Liver (tissue), 8 donors: ENCODE measurements at regions not wholly inside any gene's neighbourhood (a gene's known extent, or its start where the extent isn't known, plus 50 kb on each side); places are given as distances from the start of the nearest gene placed in this dataset.

Experiments
- DNase-seq: peaks from one replicate; pipeline ENCODE4 v3.0.0-alpha.2; 2017; ENCODE audit warnings: low spot score
- H3K27ac ChIP-seq, 2 donors: one replicate each; pipeline ENCODE4 v1.7.0; 2013; ENCODE audit warnings: inconsistent platforms in 2 of 2, low read length in 2 of 2, control low read depth in 1 of 2, low read depth in 1 of 2, mild to moderate bottlenecking in 1 of 2
- H3K27me3 ChIP-seq, 4 donors: one replicate each; pipeline versions ENCODE4 v1.6.1 to v1.7.0; 2013; ENCODE audit warnings: low read length in 3 of 4, inconsistent platforms in 1 of 4, mild to moderate bottlenecking in 1 of 4, moderate library complexity in 1 of 4; ENCODE audit not compliant: control insufficient read depth in 4 of 4, insufficient read depth in 4 of 4
- H3K36me3 ChIP-seq, 4 donors: one replicate each; pipeline versions ENCODE4 v1.6.1 to v1.7.0; 2013; ENCODE audit warnings: low read length in 3 of 4, mild to moderate bottlenecking in 3 of 4, low read depth in 1 of 4, moderate library complexity in 1 of 4; ENCODE audit not compliant: control insufficient read depth in 4 of 4, insufficient read depth in 3 of 4
- H3K4me1 ChIP-seq, 4 donors: one replicate each; pipeline versions ENCODE4 v1.6.1 to v1.7.0; 2013; ENCODE audit warnings: low read length in 3 of 4, mild to moderate bottlenecking in 3 of 4, moderate library complexity in 1 of 4; ENCODE audit not compliant: control insufficient read depth in 4 of 4, insufficient read depth in 4 of 4
- H3K4me3 ChIP-seq, 3 donors: one replicate each; pipeline versions ENCODE4 v1.6.1 to v1.7.0; 2013; ENCODE audit warnings: low read length in 3 of 3, control low read depth in 1 of 3, low read depth in 1 of 3, mild to moderate bottlenecking in 1 of 3
- H3K9ac ChIP-seq, 2 donors: one replicate each; pipeline ENCODE4 v1.7.0; 2013; ENCODE audit warnings: low read length in 2 of 2, mild to moderate bottlenecking in 2 of 2, moderate library complexity in 2 of 2, control low read depth in 1 of 2, low read depth in 1 of 2
- H3K9me3 ChIP-seq, 4 donors: one replicate each; pipeline versions ENCODE4 v1.6.1 to v1.7.0; 2013; ENCODE audit warnings: low read length in 3 of 4; ENCODE audit not compliant: control insufficient read depth in 4 of 4
- EGR1 ChIP-seq, 2 donors: IDR thresholded peaks; 2 replicates each; pipeline ENCODE4 v1.6.1; 2016 to 2018; ENCODE audit warnings: antibody characterized with exemption in 2 of 2, low read depth in 2 of 2
- FOXA1 ChIP-seq: IDR thresholded peaks from 2 replicates; pipeline ENCODE4 v1.6.1; 2016; ENCODE audit warnings: antibody characterized with exemption
- FOXA2 ChIP-seq: IDR thresholded peaks from 2 replicates; pipeline ENCODE4 v1.6.1; 2016; ENCODE audit warnings: antibody characterized with exemption
- GABPA ChIP-seq, 2 donors: IDR thresholded peaks in 1 of 2; conservative IDR thresholded peaks in 1 of 2; 2 replicates each; pipeline ENCODE4 v1.6.1; 2016; ENCODE audit warnings: antibody characterized with exemption in 2 of 2, mild to moderate bottlenecking in 1 of 2, moderate library complexity in 1 of 2
- HNF4A ChIP-seq, 2 donors: conservative IDR thresholded peaks; 2 replicates each; pipeline ENCODE4 v1.6.1; 2016; ENCODE audit warnings: antibody characterized with exemption in 2 of 2, mild to moderate bottlenecking in 2 of 2
- HNF4G ChIP-seq: IDR thresholded peaks from 2 replicates; pipeline ENCODE4 v1.6.1; 2016; ENCODE audit warnings: antibody characterized with exemption
- JUND ChIP-seq, 2 donors: IDR thresholded peaks; 2 replicates each; pipeline ENCODE4 v1.6.1; 2016; ENCODE audit warnings: antibody characterized with exemption in 2 of 2
- NR2F2 ChIP-seq: IDR thresholded peaks from 2 replicates; pipeline ENCODE4 v1.6.1; 2016; ENCODE audit warnings: antibody characterized with exemption
- RAD21 ChIP-seq, 2 donors: IDR thresholded peaks; 2 replicates each; pipeline ENCODE4 v1.6.1; 2016; ENCODE audit warnings: antibody characterized with exemption in 2 of 2, mild to moderate bottlenecking in 2 of 2
- RXRA ChIP-seq, 2 donors: IDR thresholded peaks; 2 replicates each; pipeline ENCODE4 v1.6.1; 2017 to 2018; ENCODE audit warnings: antibody characterized with exemption in 2 of 2, mild to moderate bottlenecking in 1 of 2
- SP1 ChIP-seq: IDR thresholded peaks from 2 replicates; pipeline ENCODE4 v1.6.1; 2018; ENCODE audit warnings: antibody characterized with exemption, mild to moderate bottlenecking
- TAF1 ChIP-seq: conservative IDR thresholded peaks from 2 replicates; pipeline ENCODE4 v1.6.1; 2016; ENCODE audit warnings: antibody characterized with exemption, mild to moderate bottlenecking
- YY1 ChIP-seq: IDR thresholded peaks from 2 replicates; pipeline ENCODE4 v1.6.1; 2016; ENCODE audit warnings: antibody characterized with exemption, mild to moderate bottlenecking
- WGBS: extraction: QIAGEN DNeasy Blood & Tissue Kit; methylation state at CpG from one replicate; pipeline ENCODE4 v1.1.7; 2013; 5-methylcytosine and 5-hydroxymethylcytosine counted together
- TF ChIP-seq, protein P1 (sequence below): IDR thresholded peaks from 2 replicates; pipeline ENCODE4 v1.6.1; 2016; ENCODE audit warnings: antibody characterized with exemption, mild to moderate bottlenecking
- TF ChIP-seq, protein P2 (sequence below): IDR thresholded peaks from 2 replicates; pipeline ENCODE4 v1.6.1; 2016; ENCODE audit warnings: antibody characterized with exemption
- TF ChIP-seq, protein P3 (sequence below): IDR thresholded peaks from 2 replicates; pipeline ENCODE4 v1.6.1; 2016; ENCODE audit warnings: antibody characterized with exemption
- TF ChIP-seq, protein P4 (sequence below): IDR thresholded peaks from 2 replicates; pipeline ENCODE4 v1.6.1; 2016; ENCODE audit warnings: antibody characterized with exemption
- TF ChIP-seq, protein P5 (sequence below): fragments of 150-350 bp; IDR thresholded peaks from 2 replicates; pipeline ENCODE4 v1.5.1; 2017; ENCODE audit warnings: improper control_type of control experiment, low read depth, low read length; ENCODE audit not compliant: missing input control
- donor health status: healthy.
- donor health status: healthy.
- donor health status: healthy.
- donor health status: healthy.
- donor health status: healthy.

DNA sequence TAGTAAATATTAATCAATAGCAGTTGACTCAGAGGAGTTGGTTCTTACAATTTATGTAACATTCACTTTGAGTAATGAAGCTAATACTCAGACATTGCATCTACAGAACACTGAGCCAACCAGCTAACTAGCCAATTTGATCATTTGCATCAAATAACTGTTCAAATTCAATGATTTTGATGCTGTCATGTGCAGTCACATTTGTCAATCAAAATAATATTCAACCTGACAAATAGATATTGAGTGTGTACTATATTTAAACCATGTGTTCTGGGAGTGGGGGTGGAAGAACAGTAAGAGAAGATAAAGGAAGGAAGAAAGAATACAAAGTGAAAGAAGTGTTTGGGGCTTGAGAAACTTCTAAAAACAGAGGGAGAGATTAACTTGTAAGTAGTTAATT is 277.2 kb upstream of the ARHGEF26 start:
- Histone ChIP-seq H3K36me3 (no peaks in the 10 kb centered on the region), H3K4me1 (no peaks in the 10 kb centered on the region), H3K9me3 (peaks cover 0 to 3% (median 0%) of the 10 kb centered on the region in 4 donors), H3K27me3 (peaks cover 0 to 14% (median 0%) of the 10 kb centered on the region in 4 donors), H3K27ac (no peak overlapping the region), H3K4me3 (no peak overlapping the region), H3K9ac (no peak overlapping the region)
- no peak for DNase-seq
- no peak for TF ChIP-seq SP1
- TF ChIP-seq RXRA (IDR thresholded peaks at IDR 0.05), result no peak
- TF ChIP-seq EGR1 (IDR thresholded peaks at IDR 0.05; ENCODE audit: low read depth in 2 of 2), result no peak
- TF ChIP-seq, protein P1, sequence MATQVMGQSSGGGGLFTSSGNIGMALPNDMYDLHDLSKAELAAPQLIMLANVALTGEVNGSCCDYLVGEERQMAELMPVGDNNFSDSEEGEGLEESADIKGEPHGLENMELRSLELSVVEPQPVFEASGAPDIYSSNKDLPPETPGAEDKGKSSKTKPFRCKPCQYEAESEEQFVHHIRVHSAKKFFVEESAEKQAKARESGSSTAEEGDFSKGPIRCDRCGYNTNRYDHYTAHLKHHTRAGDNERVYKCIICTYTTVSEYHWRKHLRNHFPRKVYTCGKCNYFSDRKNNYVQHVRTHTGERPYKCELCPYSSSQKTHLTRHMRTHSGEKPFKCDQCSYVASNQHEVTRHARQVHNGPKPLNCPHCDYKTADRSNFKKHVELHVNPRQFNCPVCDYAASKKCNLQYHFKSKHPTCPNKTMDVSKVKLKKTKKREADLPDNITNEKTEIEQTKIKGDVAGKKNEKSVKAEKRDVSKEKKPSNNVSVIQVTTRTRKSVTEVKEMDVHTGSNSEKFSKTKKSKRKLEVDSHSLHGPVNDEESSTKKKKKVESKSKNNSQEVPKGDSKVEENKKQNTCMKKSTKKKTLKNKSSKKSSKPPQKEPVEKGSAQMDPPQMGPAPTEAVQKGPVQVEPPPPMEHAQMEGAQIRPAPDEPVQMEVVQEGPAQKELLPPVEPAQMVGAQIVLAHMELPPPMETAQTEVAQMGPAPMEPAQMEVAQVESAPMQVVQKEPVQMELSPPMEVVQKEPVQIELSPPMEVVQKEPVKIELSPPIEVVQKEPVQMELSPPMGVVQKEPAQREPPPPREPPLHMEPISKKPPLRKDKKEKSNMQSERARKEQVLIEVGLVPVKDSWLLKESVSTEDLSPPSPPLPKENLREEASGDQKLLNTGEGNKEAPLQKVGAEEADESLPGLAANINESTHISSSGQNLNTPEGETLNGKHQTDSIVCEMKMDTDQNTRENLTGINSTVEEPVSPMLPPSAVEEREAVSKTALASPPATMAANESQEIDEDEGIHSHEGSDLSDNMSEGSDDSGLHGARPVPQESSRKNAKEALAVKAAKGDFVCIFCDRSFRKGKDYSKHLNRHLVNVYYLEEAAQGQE, result no peak
- no peak for TF ChIP-seq YY1
- TF ChIP-seq JUND (IDR thresholded peaks at IDR 0.05), result no peak
- no peak for TF ChIP-seq RAD21 (IDR thresholded peaks at IDR 0.05)
- no peak for TF ChIP-seq HNF4A (conservative IDR thresholded peaks at IDR 0.05)
- TF ChIP-seq, protein P2, sequence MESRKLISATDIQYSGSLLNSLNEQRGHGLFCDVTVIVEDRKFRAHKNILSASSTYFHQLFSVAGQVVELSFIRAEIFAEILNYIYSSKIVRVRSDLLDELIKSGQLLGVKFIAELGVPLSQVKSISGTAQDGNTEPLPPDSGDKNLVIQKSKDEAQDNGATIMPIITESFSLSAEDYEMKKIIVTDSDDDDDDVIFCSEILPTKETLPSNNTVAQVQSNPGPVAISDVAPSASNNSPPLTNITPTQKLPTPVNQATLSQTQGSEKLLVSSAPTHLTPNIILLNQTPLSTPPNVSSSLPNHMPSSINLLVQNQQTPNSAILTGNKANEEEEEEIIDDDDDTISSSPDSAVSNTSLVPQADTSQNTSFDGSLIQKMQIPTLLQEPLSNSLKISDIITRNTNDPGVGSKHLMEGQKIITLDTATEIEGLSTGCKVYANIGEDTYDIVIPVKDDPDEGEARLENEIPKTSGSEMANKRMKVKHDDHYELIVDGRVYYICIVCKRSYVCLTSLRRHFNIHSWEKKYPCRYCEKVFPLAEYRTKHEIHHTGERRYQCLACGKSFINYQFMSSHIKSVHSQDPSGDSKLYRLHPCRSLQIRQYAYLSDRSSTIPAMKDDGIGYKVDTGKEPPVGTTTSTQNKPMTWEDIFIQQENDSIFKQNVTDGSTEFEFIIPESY, result no peak
- no peak for TF ChIP-seq FOXA1
- TF ChIP-seq TAF1, result no peak
- no peak for TF ChIP-seq GABPA (IDR thresholded peaks at IDR 0.05 in 1 of 2, conservative IDR thresholded peaks at IDR 0.05 in 1 of 2)
- TF ChIP-seq HNF4G, result no peak
- TF ChIP-seq, protein P3, sequence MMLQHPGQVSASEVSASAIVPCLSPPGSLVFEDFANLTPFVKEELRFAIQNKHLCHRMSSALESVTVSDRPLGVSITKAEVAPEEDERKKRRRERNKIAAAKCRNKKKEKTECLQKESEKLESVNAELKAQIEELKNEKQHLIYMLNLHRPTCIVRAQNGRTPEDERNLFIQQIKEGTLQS, result no peak
- no peak for TF ChIP-seq NR2F2
- no peak for TF ChIP-seq FOXA2
- TF ChIP-seq, protein P4, sequence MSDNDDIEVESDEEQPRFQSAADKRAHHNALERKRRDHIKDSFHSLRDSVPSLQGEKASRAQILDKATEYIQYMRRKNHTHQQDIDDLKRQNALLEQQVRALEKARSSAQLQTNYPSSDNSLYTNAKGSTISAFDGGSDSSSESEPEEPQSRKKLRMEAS, result no peak
- TF ChIP-seq, protein P5, sequence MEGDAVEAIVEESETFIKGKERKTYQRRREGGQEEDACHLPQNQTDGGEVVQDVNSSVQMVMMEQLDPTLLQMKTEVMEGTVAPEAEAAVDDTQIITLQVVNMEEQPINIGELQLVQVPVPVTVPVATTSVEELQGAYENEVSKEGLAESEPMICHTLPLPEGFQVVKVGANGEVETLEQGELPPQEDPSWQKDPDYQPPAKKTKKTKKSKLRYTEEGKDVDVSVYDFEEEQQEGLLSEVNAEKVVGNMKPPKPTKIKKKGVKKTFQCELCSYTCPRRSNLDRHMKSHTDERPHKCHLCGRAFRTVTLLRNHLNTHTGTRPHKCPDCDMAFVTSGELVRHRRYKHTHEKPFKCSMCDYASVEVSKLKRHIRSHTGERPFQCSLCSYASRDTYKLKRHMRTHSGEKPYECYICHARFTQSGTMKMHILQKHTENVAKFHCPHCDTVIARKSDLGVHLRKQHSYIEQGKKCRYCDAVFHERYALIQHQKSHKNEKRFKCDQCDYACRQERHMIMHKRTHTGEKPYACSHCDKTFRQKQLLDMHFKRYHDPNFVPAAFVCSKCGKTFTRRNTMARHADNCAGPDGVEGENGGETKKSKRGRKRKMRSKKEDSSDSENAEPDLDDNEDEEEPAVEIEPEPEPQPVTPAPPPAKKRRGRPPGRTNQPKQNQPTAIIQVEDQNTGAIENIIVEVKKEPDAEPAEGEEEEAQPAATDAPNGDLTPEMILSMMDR, result no peak

DNA sequence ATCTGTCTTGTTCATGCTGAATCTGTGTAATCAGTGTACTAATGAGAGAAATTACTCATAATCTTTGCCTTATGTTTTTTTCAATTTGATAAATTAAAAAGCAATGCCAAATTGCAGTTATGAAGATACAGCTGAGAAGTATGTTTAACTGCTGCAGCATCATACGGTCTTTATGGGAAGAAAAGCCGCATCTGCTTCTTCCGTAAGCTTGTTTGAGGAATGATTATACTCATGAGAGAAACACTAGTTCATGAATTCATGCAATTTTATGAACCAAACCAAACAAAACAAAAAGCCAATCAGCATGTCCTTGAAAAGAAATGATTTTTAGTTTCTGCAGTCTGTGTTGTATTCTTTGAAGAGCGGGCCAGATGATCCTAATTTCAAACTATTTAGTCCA is 275.9 kb upstream of the ARHGEF26 start:
- H3K4me1 ChIP-seq, result no peaks in the 10 kb centered on the region
- no peaks in the 10 kb centered on the region for H3K36me3 ChIP-seq
- peaks cover 0 to 14% (median 0%) of the 10 kb centered on the region in 4 donors for H3K27me3 ChIP-seq
- WGBS, result 90% methylated on average over 4 of the region's 4 CpGs
- no peak for DNase-seq
- TF ChIP-seq FOXA1, result no peak
- TF ChIP-seq SP1, result no peak
- TF ChIP-seq RXRA (IDR thresholded peaks at IDR 0.05), result no peak
- TF ChIP-seq, protein P5, result no peak
- TF ChIP-seq RAD21 (IDR thresholded peaks at IDR 0.05), result no peak
- TF ChIP-seq, protein P1, result no peak
- no peak for TF ChIP-seq NR2F2
- TF ChIP-seq, protein P4, result no peak
- TF ChIP-seq HNF4A (conservative IDR thresholded peaks at IDR 0.05), result no peak
- TF ChIP-seq JUND (IDR thresholded peaks at IDR 0.05), result no peak
- no peak for TF ChIP-seq TAF1
- H3K9me3 ChIP-seq, result peaks cover 0 to 3% (median 0%) of the 10 kb centered on the region in 4 donors
- no peak overlapping the region for H3K4me3 ChIP-seq
- no peak overlapping the region for H3K27ac ChIP-seq
- no peak overlapping the region for H3K9ac ChIP-seq
